NCI-H1694 (cell line): ENCODE measurements at regions not wholly inside any gene's neighbourhood (a gene's known extent, or its start where the extent isn't known, plus 50 kb on each side); places are given as distances from the start of the nearest gene placed in this dataset.
"Not testable (repeated sequence)": the region's sequence is repeated elsewhere in the genome, so short reads cannot be mapped to it uniquely, and the experiment has no call there.

ENCODE experiments used
- DNase-seq: peaks from one replicate; lab custom pipeline; 2025; lab: John Stamatoyannopoulos, UW

- no peak for DNase-seq
Measured at GRCh38 chr5:40453689-40454088, 226.0 kb upstream of the PTGER4 start.

GRCh38 chr5:40452874-40453624 is 226.7 kb upstream of the PTGER4 start:
- DNase-seq: no peak

DNA sequence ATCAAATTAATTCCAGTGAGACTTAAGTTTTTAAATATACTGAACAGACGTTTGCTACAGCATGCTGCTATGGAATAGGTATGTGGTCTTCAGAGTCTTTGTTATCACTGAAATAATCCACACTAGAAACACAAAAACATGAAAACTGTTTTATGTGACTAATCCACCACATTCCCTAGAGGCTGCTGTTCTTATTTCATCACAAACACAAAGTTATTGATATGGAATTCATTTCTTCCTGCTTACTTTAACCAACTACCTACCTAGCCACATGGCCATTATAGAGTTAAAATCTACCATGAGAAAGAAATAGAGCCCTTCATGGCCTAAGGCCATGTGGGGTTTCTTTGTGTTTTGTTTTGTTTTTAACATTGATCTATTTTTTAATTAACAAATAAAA is 232.3 kb upstream of the PTGER4 start:
- DNase-seq: no peak

GRCh38 chr5:40446910-40447309 is 232.8 kb upstream of the PTGER4 start:
- no peak for DNase-seq

- DNase-seq: no peak
Measured at GRCh38 chr5:40442346-40442745, 237.4 kb upstream of the PTGER4 start.

DNA sequence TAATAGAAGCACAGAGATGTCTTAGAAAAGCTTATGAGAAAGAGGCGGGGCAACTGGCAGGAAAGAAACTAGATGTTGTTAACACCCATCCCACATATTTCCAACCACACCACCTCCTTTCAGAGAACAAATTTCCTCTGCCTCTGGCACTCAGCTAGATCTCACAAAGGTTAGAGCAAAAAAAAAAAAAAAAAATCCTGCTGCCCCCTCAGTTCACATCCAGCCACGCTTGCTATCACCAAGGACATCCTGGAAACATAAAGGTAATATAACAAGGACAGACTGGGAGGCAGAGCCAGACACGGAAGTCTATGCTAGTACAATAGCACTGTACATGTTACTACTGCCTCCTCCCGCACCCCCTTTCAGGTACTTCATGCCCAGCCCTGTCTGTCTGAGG is 238.0 kb upstream of the PTGER4 start:
- DNase-seq: no peak

GRCh38 chr5:40440746-40441145 is 239.0 kb upstream of the PTGER4 start:
- DNase-seq: no peak

- DNase-seq: not testable (repeated sequence)
Measured at GRCh38 chr5:40439103-40439502, 240.6 kb upstream of the PTGER4 start.

GRCh38 chr5:40438646-40439045 is 241.1 kb upstream of the PTGER4 start:
- not testable (repeated sequence) for DNase-seq

- no peak for DNase-seq
Measured at GRCh38 chr5:40437452-40437861, 242.3 kb upstream of the PTGER4 start.

DNA sequence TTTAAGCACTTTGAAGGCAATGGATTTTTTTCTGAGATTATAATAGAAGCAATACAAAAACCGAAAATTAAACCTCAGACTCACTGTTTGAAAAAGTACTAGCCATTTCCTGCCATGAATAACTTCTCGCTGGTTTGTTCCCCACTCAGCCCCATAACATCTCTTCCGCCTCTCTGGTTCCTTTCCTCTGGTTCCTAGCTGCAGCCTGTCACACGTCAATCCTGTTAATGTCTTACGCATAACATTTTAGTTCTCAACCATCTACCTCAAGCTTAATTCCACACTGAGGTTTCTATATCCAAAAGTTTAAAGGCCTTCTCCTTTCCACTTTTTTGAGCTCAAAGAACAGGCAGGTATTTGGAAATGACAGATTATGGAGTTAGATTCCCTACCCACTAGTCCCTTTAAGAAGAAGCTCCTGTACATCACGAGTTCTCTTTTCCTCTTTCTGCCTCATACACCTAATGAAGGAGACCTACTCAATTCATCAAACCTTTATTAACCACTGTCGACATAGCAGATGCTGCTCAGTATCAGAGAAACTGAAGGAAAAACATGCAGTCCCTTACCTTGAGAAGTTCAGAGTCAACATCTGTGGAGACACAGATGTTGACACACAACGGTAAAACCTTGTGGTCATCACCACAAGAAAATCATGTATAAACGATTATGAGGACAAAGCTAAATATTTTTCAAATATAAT is 243.0 kb upstream of the PTGER4 start:
- DNase-seq: no peak

GRCh38 chr5:40435706-40436105 is 244.0 kb upstream of the PTGER4 start:
- DNase-seq: not testable (repeated sequence)

DNA sequence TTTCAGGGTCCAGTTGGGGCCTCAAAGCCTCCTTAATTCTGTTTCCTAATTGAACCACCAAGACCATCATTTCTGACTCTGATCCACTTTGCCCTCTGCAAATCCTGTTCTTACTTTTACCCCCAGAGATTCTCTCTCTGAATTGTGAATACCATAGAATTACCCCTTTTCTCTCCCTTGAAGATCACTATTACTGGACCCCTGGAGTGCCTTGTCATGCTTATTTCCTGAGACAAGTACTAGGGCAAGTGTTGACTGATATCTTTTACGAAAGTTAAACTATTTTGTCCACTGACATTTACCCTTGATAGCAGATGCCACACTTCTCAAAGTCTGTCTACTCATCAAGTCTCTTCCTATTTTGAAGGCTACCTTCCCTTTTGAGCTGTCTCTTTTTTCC is 246.9 kb upstream of the PTGER4 start:
- no peak for DNase-seq

GRCh38 chr5:40431734-40432133 is 248.0 kb upstream of the PTGER4 start:
- DNase-seq: no peak

DNA sequence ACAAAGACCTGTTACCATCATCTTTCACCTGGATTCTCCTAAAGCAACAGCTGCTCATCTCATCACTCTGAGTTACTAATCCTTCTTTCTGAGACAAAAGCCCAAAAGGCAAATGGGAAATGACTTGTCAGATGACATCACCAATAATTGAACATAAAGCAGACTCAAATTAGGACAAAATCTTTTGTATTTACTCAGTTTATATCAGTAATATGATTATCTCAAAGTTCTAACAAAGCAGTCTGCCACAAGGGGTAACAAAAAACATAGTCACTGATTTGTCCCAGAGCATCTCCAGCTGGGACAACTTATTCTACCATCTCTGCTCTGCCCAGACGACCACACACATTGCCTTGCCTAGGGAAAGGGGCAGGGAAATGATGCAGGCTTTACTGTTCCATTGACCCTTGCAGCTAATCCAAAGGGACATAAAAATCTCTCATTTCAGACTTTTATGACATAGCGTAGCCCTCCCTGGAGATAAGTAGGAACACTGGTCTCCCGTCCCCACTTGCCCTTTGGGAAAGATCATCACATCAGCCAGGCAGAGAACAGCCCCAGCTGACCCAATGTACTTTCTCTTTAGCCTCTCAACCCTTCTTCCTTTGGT is 249.5 kb upstream of the PTGER4 start:
- no peak for DNase-seq

DNA sequence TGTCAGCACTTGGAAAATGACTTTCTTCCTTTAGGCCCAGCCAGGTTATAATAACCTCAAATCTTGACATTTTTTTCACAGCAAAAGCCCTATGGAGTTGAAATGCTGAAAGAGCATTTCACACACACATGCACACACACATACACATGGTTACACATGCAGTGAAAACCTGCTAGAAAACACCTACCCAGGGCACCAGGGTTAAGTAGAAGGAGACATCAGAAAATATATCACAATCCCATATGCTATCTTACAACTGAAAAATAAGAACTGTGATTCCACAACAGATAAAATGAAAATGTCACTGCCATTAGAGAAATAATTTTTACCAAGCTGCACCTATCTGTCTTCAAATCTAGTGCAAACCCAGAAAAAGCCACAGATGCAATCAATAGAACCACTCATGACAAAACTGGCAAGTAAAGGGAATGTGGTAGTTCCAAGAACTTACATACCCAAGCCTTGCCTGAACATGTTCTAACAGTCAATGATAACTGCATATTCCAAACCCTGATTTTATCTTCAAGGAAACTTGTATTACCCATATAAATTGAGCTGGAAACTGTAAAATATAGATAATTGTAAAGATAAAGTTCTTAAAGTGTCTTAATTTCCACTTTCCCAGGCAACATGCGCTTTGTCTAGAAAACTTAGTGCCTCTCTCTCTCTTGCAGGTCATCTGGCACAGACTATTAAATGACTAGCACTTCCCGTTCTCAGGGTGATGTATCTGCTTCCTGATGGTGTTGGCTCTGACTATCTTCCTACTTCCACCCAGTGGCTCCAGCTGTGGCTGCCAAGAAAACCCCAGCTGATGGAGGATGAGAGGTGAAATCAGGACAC is 250.2 kb upstream of the PTGER4 start:
- DNase-seq: no peak

GRCh38 chr5:40428815-40429214 is 250.9 kb upstream of the PTGER4 start:
- no peak for DNase-seq

DNA sequence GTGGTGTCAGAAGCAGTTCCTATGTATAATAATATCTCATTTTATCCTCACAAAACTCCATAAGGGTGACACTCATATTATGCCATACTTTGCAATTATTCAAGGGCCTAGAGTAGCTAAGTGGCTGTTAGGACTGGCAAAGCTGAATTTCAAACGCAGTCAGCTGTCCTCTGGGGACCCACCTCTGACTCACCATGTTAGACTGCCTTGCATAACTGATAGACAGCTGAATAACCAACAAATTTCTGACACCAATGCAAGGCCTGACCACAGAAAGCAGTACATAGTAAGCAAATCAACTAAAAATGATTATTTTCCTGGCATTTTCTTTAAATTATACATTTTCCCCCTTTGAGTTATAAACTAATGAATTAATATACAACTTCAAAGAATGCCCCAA is 251.6 kb upstream of the PTGER4 start:
- DNase-seq: no peak

DNA sequence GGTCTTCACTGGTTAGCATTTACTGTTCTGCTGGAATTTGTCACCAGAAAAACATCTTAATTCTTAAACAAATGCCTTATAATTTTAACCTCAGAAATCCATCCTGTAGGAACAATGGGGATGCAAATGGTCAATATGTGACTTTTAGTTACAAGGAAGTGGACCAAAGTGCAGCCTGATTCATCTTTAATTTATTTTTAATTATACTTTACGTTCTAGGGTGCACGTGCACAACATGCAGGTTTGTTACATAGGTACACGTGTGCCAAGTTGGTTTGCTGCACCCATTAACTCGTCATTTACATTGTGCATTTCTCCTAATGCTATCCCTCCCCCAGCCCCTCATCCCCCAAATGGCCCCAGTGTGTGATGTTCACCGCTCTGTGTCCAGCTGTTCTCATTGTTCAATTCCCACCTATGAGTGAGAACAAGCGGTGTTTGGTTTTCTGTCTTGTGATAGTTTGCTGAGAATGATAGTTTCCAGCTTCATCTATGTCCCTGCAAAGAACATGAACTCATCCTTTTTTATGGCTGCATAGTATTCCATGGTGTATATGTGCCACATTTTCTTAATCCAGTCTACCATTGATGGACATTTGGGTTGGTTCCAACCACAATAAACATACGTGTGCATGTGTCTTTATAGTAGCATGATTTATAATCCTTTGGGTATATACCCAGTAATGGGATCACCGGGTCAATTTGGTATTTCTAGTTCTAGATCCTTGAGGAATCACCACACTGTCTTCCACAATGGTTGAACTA is 262.5 kb upstream of the PTGER4 start:
- not testable (repeated sequence) for DNase-seq

DNA sequence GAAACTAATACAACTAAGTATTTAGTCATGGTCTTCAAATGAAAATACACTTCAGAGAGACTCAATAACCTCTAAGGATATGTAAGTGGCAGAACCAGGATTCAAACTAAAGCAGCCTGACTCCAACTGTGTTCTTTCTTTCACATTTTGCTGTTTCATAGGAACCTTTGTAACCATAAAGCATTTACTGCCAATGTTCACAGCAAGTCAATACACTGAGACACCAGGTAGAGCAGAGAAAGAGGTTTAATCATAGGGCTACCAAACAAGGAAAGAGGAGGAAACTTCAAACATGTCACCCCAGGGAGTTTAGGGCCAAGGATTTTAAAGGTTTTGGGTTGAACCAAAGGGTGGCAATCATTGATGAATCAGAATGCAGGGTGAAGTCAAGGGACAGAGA is 263.1 kb upstream of the PTGER4 start:
- no peak for DNase-seq

- DNase-seq: no peak
Measured at GRCh38 chr5:40416098-40416497, 263.6 kb upstream of the PTGER4 start.

DNA sequence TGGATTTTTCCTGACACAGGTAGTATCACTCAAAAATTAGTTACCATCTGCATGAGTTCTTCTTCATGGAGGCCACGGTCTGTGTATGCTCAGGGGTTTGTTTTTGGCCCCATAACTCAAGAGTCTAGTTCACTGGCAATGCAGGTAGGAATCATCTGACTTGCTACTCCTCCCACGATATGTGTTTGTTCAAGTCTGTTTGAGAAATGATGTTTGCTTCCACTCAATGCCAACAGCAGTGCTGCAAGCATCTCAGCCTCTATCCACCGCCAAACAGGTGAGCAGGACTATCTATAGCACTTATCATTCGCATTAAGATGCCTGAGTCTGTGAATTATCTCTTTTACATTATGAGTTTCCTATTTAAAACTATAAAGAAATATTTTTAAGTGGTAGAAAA is 264.8 kb upstream of the PTGER4 start:
- DNase-seq: no peak
